H9 (cell line): ENCODE measurements at regions not wholly inside any gene's neighbourhood (a gene's known extent, or its start where the extent isn't known, plus 50 kb on each side); places are given as distances from the start of the nearest gene placed in this dataset.

Experiments
- DNase-seq: peaks from one replicate; pipeline ENCODE4 v3.0.0-alpha.2; 2017
- H2AFZ ChIP-seq: one replicate; pipeline ENCODE4 v1.6.1; 2013; ENCODE audit warnings: mild to moderate bottlenecking, low read length, control low read depth, moderate library complexity
- H2AK5ac ChIP-seq: 2 replicates; pipeline ENCODE4 v1.6.1; 2013; ENCODE audit warnings: low read length, control low read depth, mixed read lengths; ENCODE audit not compliant: insufficient read length
- H2BK120ac ChIP-seq: one replicate; pipeline ENCODE4 v1.6.1; 2013; ENCODE audit warnings: low read depth, mild to moderate bottlenecking, low read length, control low read depth, inconsistent platforms; ENCODE audit not compliant: poor library complexity, severe bottlenecking
- H2BK12ac ChIP-seq: 2 replicates; pipeline ENCODE4 v1.6.1; 2013; ENCODE audit warnings: low read length, control low read depth, mixed read lengths, low read depth; ENCODE audit not compliant: insufficient read length
- H2BK15ac ChIP-seq: 2 replicates; pipeline ENCODE4 v1.6.1; 2013; ENCODE audit warnings: low read depth, low read length, control low read depth
- H2BK20ac ChIP-seq: one replicate; pipeline ENCODE4 v1.6.1; 2013; ENCODE audit warnings: low read depth, mild to moderate bottlenecking, low read length, control low read depth, inconsistent platforms; ENCODE audit not compliant: poor library complexity, severe bottlenecking
- H2BK5ac ChIP-seq: 2 replicates; pipeline ENCODE4 v1.6.1; 2013; ENCODE audit warnings: low read length, control low read depth, mixed read lengths; ENCODE audit not compliant: insufficient read length
- H3K14ac ChIP-seq: 2 replicates; pipeline ENCODE4 v1.6.1; 2013; ENCODE audit warnings: low read length, control low read depth; ENCODE audit not compliant: insufficient read depth
- H3K18ac ChIP-seq: 2 replicates; pipeline ENCODE4 v1.6.1; 2013; ENCODE audit warnings: low read depth, mild to moderate bottlenecking, mixed read lengths, low read length, control low read depth; ENCODE audit not compliant: insufficient read length
- H3K23ac ChIP-seq: 2 replicates; pipeline ENCODE4 v1.6.1; 2013; ENCODE audit warnings: low read length, control low read depth, mixed read lengths, low read depth; ENCODE audit not compliant: insufficient read length
- H3K23me2 ChIP-seq: 2 replicates; pipeline ENCODE4 v1.6.1; 2013; ENCODE audit warnings: low read depth, mild to moderate bottlenecking, mixed read lengths, low read length, control low read depth; ENCODE audit not compliant: insufficient read length, poor library complexity, severe bottlenecking
- H3K27ac ChIP-seq: 2 replicates; pipeline ENCODE4 v1.5.1; 2013; ENCODE audit warnings: low read length, control low read depth, mixed read lengths, low read depth; ENCODE audit not compliant: insufficient read length
- H3K27me3 ChIP-seq: 2 replicates; pipeline ENCODE4 v1.6.1; 2013; ENCODE audit warnings: low read length, control low read depth, inconsistent platforms; ENCODE audit not compliant: insufficient read depth
- H3K4ac ChIP-seq: 2 replicates; pipeline ENCODE4 v1.6.1; 2013; ENCODE audit warnings: low read depth, mild to moderate bottlenecking, control low read depth, inconsistent platforms, low read length, moderate library complexity
- H3K4me1 ChIP-seq: 2 replicates; pipeline ENCODE4 v1.6.1; 2013; ENCODE audit warnings: low read length, control low read depth, inconsistent platforms; ENCODE audit not compliant: insufficient read depth
- H3K4me2 ChIP-seq: 2 replicates; pipeline ENCODE4 v1.6.1; 2013; ENCODE audit warnings: low read length, control low read depth, mixed read lengths; ENCODE audit not compliant: insufficient read length, insufficient read depth
- H3K56ac ChIP-seq: 2 replicates; pipeline ENCODE4 v1.6.1; 2013; ENCODE audit warnings: low read depth, mild to moderate bottlenecking, mixed read lengths, low read length, control low read depth; ENCODE audit not compliant: insufficient read length
- H3K79me1 ChIP-seq: 2 replicates; pipeline ENCODE4 v1.6.1; 2013; ENCODE audit warnings: low read depth, mild to moderate bottlenecking, moderate library complexity, low read length, control low read depth, inconsistent platforms; ENCODE audit not compliant: insufficient read depth, poor library complexity, severe bottlenecking
- H3K79me2 ChIP-seq: 2 replicates; pipeline ENCODE4 v1.6.1; 2013; ENCODE audit warnings: low read length, control low read depth, inconsistent platforms; ENCODE audit not compliant: insufficient read depth
- H3K9ac ChIP-seq: 2 replicates; pipeline ENCODE4 v1.6.1; 2013; ENCODE audit warnings: low read length, control low read depth, mixed read lengths; ENCODE audit not compliant: insufficient read length; ENCODE audit errors: extremely low read depth
- H3K9me3 ChIP-seq: one replicate; pipeline ENCODE4 v1.6.1; 2013; ENCODE audit warnings: low read depth, low read length, inconsistent platforms; ENCODE audit not compliant: control insufficient read depth
- H3T11ph ChIP-seq: one replicate; pipeline ENCODE4 v1.6.1; 2013; ENCODE audit warnings: mild to moderate bottlenecking, low read length, control low read depth, inconsistent platforms
- H4K20me1 ChIP-seq: one replicate; pipeline ENCODE4 v1.6.1; 2013; ENCODE audit not compliant: control insufficient read depth, insufficient read length, insufficient read depth
- H4K5ac ChIP-seq: 2 replicates; pipeline ENCODE4 v1.6.1; 2013; ENCODE audit warnings: low read depth, mild to moderate bottlenecking, mixed read lengths, low read length, control low read depth; ENCODE audit not compliant: insufficient read length
- H4K8ac ChIP-seq: replicated peaks from 2 replicates; pipeline ENCODE4 v1.6.1; 2013; ENCODE audit warnings: low read length, control low read depth, mixed read lengths, low read depth; ENCODE audit not compliant: insufficient read length
- H4K91ac ChIP-seq: 2 replicates; pipeline ENCODE4 v1.6.1; 2013; ENCODE audit warnings: low read depth, mild to moderate bottlenecking, moderate library complexity, mixed read lengths, low read length, control low read depth; ENCODE audit not compliant: insufficient read length
- H3K27ac Mint-ChIP-seq, 3 experiments: 2 replicates in 2 of 3; 3 replicates in 1 of 3; pipeline ENCODE4 v1.8.0; 2020 to 2021; ENCODE audit warnings: mixed read lengths in 3 of 3, mild to moderate bottlenecking in 1 of 3, moderate library complexity in 1 of 3
- H3K27me3 Mint-ChIP-seq: 2 replicates; pipeline ENCODE4 v1.8.0; 2021; ENCODE audit warnings: low read depth, mild to moderate bottlenecking, moderate library complexity, mixed read lengths
- H3K36me3 Mint-ChIP-seq, 3 experiments: 2 replicates in 2 of 3; 3 replicates in 1 of 3; pipeline ENCODE4 v1.8.0; 2020 to 2021; ENCODE audit warnings: low read depth in 3 of 3, mixed read lengths in 3 of 3; ENCODE audit not compliant: insufficient read depth in 1 of 3
- H3K4me1 Mint-ChIP-seq, 2 experiments: 2 replicates each; pipeline ENCODE4 v1.8.0; 2020; ENCODE audit warnings: mixed read lengths in 2 of 2
- H3K4me3 Mint-ChIP-seq, 2 experiments: 2 replicates in 1 of 2; 3 replicates in 1 of 2; pipeline ENCODE4 v1.8.0; 2020 to 2021; ENCODE audit warnings: mild to moderate bottlenecking in 2 of 2, mixed read lengths in 2 of 2, moderate library complexity in 1 of 2
- H3K9me3 Mint-ChIP-seq, 2 experiments: 2 replicates in 1 of 2; 3 replicates in 1 of 2; pipeline ENCODE4 v1.8.0; 2020; ENCODE audit warnings: mild to moderate bottlenecking in 2 of 2, mixed read lengths in 2 of 2, moderate library complexity in 1 of 2
- WGBS: extraction: QIAGEN DNeasy Blood & Tissue Kit; methylation state at CpG from one replicate; pipeline ENCODE4 v1.1.7; 2013; ENCODE audit warnings: missing lambda C conversion rate, low lambda C conversion rate, mixed read lengths; ENCODE audit not compliant: insufficient read length; ENCODE audit errors: extremely low coverage; 5-methylcytosine and 5-hydroxymethylcytosine counted together
- TF ChIP-seq, protein P1 (sequence below): fragments of 200-600 bp; sonication (generic); conservative IDR thresholded peaks from 3 replicates; pipeline ENCODE4 v1.8.0; 2021; ENCODE audit warnings: antibody characterized with exemption, mild to moderate bottlenecking

DNA sequence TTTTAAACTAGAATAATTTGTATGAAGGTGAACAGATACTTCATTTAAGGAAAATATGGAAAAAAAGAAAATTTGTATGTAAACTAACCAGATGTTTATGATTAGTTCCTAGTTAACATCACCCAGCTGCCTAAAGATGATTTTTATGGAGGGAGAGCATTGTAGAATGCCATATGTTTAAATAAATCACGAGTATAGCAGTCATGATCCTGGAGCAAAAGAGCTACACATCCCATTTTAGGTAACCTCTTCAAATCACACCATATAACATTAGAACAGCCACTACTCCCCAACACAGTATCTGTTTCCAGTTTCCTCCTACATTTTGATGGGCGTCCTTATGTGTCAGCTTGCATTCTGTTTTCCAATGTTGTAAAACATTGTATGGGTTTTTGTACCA is 571.9 kb upstream of the FAM241A start:
- Mint-ChIP-seq H3K36me3 (no peaks in the 10 kb centered on the region), H3K27me3 (no peaks in the 10 kb centered on the region), H3K4me3 (no peak overlapping the region), H3K4me1 (no peaks in the 10 kb centered on the region), H3K9me3 (0 out of 5 replicates have a peak, but pooled peaks cover 0 to 4% of the 10 kb centered on the region in 2 experiments), H3K27ac (no peak overlapping the region)
- H2BK15ac ChIP-seq: no peak overlapping the region
- H3K23me2 ChIP-seq: no peaks in the 10 kb centered on the region
- no peaks in the 10 kb centered on the region for H3K9me3 ChIP-seq
- TF ChIP-seq, protein P1, sequence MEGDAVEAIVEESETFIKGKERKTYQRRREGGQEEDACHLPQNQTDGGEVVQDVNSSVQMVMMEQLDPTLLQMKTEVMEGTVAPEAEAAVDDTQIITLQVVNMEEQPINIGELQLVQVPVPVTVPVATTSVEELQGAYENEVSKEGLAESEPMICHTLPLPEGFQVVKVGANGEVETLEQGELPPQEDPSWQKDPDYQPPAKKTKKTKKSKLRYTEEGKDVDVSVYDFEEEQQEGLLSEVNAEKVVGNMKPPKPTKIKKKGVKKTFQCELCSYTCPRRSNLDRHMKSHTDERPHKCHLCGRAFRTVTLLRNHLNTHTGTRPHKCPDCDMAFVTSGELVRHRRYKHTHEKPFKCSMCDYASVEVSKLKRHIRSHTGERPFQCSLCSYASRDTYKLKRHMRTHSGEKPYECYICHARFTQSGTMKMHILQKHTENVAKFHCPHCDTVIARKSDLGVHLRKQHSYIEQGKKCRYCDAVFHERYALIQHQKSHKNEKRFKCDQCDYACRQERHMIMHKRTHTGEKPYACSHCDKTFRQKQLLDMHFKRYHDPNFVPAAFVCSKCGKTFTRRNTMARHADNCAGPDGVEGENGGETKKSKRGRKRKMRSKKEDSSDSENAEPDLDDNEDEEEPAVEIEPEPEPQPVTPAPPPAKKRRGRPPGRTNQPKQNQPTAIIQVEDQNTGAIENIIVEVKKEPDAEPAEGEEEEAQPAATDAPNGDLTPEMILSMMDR: no peak
- no CpG with 5 or more reads among the region's 2 CpGs for WGBS
- H3K56ac ChIP-seq: no peak overlapping the region
- H2BK5ac ChIP-seq: no peak overlapping the region
- H2BK20ac ChIP-seq: no peak overlapping the region
- H3T11ph ChIP-seq: no peak overlapping the region
- no peak overlapping the region for H3K4me2 ChIP-seq
- no peak overlapping the region for H3K23ac ChIP-seq
- no peak overlapping the region for H3K4ac ChIP-seq
- H3K27ac ChIP-seq: no peak overlapping the region
- H4K5ac ChIP-seq: no peak overlapping the region
- no peak overlapping the region for H2AK5ac ChIP-seq
- H3K18ac ChIP-seq: no peak overlapping the region
- no peak overlapping the region for H2BK120ac ChIP-seq
- no peak overlapping the region for H2AFZ ChIP-seq
- no peak overlapping the region for H3K14ac ChIP-seq
- no peaks in the 10 kb centered on the region for H4K20me1 ChIP-seq
- H2BK12ac ChIP-seq: no peak overlapping the region
- no peak overlapping the region for H4K91ac ChIP-seq
- no peak for DNase-seq
- no peaks in the 10 kb centered on the region for H3K4me1 ChIP-seq
- no peaks in the 10 kb centered on the region for H3K79me1 ChIP-seq
- H3K27me3 ChIP-seq: no peaks in the 10 kb centered on the region
- no peak overlapping the region for H4K8ac ChIP-seq
- no peaks in the 10 kb centered on the region for H3K79me2 ChIP-seq
- no peak overlapping the region for H3K9ac ChIP-seq
